ENCODE measurements at regions not wholly inside any gene's neighbourhood (a gene's known extent, or its start where the extent isn't known, plus 50 kb on each side); places are given as distances from the start of the nearest gene placed in this dataset.
"Not testable (repeated sequence)": the region's sequence is repeated elsewhere in the genome, so short reads cannot be mapped to it uniquely, and the experiment has no call there.

DNA sequence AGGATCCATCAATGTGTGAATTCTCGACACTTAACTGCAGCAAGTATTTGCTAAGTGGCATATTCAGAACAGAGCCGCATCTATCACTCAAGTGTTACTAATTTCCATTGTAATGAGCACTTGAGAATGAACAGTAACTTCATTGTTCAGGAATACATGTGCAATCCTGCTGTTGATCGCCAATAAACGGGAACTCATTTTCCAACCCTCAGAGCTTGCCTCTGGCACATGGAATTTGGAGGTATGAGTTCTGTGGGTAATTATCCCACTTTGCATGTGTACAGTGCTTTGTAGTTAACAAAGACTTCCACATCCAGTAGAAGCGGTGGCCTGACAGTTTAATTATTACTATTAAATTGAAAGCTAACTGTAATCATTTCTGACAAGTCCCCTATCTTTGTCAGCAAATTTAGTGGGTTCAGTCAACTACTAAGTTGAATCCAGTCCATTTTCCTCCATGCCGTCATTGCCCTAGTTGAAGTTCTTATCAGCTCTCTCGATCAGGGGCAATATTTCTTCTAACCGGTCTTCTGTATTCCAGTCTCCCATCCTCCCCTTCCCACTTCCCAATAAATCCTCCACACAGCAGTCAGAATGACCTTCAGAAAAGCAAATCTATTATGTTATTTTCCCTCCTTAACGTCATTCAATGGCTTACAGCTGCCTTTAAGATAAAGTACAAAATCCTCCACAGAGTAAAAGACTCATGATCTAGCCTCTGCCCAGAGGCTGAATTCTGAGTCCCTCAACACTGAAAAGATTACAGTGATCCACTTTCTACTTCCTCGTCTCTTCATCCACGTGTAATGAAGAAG is 62.4 kb upstream of the GBA3 start:
- DNase-seq (ENCODE audit: low read depth), result not testable (repeated sequence)

DNA sequence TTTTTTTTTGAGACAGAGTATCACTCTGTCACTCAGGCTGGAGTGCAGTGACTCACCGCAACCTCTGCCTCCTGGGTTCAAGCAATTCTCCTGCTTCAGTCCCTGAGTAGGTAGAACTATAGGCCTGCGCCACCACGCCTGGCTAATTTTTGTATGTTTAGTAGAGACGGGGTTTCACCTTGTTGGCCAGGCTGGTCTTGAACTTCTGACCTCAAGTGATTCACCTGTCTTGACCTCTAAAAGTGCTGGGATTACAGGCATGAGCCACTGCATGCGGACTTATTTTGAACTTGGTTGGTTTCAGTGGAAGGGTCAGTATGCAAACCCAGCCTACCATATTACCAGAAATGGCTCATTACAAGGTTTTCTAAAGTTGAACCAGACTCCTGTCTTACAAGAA is 61.6 kb upstream of the GBA3 start:
- DNase-seq (ENCODE audit: low read depth), result not testable (repeated sequence)

DNA sequence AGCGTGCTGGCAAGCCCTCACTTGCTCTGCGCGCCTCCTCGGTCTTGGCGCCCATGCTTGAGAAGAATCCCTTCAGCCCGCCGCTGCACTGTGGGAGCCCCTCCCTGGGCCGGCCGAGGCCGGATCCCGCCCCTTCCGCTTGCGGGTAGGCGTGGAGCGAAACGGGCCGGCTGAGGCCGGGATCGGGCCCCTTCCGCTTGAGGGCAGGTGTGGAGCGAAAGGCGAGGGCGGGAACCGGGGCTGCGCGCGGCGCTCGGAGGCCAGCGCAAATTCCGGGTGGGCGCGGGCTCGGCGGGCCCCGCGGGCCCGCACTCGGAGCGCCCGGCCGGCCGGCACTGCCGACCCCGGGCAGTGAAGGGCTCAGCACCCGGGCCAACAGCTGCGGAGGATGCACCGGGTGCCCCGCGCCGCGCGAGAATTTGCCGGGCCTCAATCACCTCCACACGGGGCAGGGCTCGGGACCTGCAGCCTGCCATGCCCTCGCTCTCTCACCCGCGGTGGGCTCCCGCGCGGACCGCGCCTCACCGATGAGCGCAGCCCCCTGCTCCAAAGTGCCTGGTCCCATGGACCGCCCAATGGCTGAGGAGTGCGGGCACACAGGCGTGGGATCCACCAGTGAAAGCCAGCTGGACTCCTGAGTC is 58.1 kb upstream of the GBA3 start:
- no peak for DNase-seq (ENCODE audit: low read depth)

DNA sequence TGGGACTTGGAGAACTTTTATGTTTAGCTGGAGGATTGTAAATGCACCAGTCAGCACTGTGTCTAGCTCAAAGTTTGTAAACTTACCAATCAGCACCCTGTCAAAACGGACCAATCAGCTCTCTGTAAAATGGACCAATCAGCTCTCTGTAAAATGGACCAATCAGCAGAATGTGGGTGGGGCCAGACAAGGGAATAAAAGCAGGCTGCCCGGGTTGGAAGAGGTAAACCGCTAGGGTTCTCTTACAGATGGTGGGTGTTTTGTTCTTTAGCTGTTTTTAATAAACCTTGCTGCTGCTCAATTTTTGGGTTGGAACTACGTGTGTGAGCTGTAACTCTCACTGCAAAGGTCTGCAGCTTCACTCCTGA is 57.6 kb upstream of the GBA3 start:
- not testable (repeated sequence) for DNase-seq (ENCODE audit: low read depth)

DNA sequence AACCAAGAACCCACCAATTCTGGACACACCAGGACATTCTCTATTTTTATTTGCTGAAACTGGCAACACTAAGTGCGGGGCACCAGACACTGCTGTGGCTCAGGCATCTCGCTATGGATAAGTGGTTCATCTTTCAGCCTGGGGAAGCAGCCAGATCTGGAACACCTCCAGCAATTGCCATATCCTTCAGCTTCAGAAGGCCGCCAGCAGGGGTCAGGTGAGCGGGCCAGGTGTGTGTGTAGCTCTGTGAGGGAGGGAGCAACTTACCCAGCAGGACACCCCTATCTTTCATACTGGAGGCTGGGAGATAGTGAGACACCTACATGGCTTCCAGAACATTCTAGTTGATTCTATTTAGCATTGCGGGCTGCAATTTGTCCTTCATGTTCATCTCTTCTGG is 57.0 kb upstream of the GBA3 start:
- no peak for DNase-seq (ENCODE audit: low read depth)

DNA sequence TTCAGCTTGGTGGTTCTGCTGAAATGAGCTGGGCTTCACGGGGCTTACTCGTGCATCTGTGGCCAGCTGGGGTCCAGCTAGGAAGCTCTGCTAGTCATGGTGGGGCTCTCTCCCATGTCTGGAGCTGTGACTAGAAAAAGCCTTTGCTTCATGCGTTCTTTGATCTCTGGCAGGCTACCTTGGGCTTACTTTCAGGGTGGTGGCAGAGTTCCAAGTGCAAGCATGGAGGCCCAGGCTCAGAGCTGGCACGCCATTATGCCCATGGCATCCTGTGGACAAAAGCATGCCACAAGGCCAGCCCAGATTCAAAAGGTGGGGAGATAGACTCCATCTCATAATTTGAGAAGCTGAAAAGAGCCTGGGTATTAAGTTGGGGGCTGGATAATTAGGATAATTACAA is 55.4 kb upstream of the GBA3 start:
- no peak for DNase-seq (ENCODE audit: low read depth)
